Left lobe of liver (tissue), 2 donors: ENCODE measurements at regions not wholly inside any gene's neighbourhood (a gene's known extent, or its start where the extent isn't known, plus 50 kb on each side); places are given as distances from the start of the nearest gene placed in this dataset.

Experiments
- ATAC-seq: fragments of 200-7000 bp; cut with Tn5 transposase; one replicate; pipeline ENCODE4 v1.9.1; 2020; ENCODE audit warnings: mild to moderate bottlenecking, moderate library complexity
- DNase-seq: peaks from one replicate; pipeline ENCODE4 v3.0.0-alpha.2; 2020; ENCODE audit warnings: low spot score
- donor health status: DM: no; HTN: no; CAD: no; lungs with moderate emphysema.
- donor health status: DM: no; HTN: yes; CAD: no.

DNA sequence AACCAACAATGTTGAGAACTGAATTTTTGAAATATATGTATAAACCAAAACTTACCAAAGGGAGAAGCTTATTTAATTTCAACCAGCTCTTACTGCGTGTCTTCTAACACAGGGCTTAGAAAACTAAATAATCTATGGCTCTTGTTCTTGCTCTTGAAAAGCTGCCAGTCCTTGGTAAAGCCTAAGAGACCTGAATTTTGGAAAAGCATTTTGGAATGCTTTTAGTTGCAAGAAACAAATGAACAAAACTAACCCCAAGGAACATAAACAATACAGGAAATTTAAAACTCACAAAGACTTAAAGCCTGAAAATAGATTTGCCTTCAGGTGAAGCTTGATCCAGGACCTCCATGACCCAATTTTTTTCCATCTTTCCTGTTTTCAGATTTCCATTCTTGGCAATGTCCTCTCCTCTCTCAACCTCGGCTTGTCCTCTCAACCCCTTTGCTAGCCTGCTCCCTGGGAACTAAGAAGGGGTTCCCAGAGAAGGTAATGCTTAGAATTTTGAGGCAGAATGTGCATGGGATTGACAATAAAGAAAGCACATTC is 169.8 kb upstream of the NCK2 start:
- ATAC-seq = no peak
- no peak for DNase-seq

DNA sequence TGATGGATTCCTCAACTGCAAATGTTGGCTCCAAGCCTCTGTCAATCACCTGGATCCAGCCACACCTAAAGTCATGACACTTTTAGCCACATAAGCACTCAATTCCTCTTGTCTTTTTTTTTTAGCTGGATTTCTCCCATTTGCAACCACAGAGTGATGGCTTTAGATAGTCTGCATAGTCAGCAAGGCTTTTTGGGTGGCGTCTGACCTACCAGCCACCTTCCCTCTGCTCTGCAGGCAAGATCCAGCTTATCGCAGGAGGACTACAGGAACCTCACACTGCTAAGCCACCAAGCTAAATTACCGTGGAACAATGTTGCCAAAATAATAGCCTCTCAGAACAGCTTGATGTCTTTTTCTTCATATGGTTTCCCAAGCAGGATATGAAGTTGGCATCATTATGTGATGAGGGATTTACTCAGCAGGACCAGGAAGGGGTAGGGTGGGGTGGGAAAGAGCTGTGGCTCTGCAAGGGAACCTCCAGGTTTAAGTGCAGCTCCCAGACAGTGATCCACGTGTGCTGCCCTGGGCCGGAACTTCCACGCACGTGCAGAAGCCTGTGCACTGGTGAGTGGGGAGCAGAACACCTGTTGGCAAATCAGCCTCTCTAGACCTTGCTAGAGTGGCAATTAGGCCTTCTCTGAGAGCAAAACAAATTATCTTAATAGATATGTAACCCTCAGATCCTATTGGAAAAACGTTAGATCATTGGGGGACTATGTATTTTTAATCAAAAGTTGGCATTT is 170.6 kb upstream of the NCK2 start:
- no peak for DNase-seq
- ATAC-seq = no peak

DNA sequence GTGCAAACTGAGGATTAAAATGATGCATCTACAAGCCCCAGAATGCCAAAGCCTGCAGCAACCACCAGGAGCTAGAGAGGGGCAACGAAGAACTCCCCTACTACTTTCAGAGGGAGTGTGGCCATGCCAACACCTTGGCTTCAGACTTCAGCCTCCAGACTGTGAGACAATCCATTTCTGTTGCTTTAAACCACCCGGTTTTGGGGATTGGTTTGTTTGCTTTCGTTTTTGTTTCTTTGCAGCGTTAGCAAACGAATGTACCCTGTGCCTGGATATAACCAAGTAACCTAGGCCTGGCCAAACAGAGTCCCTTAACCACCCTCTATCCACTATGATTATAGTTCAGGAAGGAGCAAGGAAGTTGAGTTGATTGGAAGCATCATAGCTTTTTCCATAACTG is 171.2 kb upstream of the NCK2 start:
- DNase-seq = no peak
- ATAC-seq = no peak

DNA sequence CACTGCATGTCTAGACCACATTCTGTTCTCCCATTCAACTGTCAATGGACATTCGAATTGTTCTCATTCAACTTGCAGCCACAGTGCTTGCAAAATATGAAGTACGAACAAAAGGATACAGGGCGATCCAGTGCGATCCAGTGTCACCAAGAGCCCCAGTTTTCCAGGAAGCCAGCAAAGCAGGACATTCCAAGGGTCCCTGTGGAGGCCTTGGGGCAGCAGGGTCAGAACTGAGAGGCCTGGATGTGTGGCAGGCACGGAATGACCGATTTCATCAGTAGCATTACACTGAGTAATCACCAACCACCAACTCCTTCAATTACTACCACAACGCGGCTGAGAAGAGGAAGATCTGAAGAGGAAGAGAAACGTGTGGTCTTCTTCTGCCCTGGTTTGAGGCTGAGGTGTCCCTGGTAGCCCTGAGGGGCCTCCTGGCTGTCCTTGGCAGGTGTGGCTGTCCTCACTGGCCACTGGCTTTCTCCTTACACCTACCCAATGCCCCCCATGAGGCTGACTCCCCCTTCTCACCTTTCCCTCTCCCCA is 172.7 kb upstream of the FHL2 start:
- ATAC-seq (no peak), DNase-seq (no peak)

DNA sequence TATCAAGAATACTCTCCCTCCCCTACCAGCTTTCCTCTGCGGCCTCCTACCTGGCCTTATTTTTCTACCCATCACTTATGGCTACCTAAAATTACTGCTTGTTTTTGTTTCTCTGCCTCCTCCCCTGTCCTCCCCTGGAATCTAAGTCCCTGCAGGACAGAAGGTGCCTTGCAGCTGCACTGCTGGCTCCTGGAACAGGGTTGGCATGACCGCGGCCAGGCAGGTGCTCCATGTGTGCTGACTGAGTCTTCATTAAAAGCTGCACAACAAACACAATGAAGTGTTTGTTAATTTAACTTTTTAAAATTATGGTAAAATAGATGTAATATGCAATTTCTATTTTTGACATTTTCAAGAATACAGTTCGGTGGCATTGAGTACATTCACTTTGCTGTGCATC is 171.9 kb upstream of the FHL2 start:
- ATAC-seq = no peak

DNA sequence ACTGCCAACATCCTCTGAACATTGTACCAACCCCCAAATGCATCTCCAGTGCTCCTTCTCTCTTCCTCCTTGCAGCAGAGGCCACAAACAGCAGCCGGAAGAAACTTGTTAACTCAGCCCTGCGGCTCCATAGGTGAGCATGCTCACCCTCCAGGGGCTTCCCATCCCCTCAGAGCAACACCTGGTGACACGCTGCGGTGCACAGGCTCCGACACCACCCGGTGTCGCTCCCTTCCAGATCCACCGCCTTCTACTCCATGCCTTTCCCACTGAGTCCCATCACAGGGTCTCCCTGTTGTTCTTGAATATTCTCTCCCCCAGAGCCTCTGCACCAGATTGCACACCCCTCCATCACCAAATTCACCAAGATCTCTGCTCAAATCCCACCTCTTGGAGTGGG is 171.5 kb upstream of the FHL2 start:
- DNase-seq (no peak), ATAC-seq (no peak)

More for the DNA sequence above, 171.9 kb upstream of the FHL2 start:
- DNase-seq = no peak

DNA sequence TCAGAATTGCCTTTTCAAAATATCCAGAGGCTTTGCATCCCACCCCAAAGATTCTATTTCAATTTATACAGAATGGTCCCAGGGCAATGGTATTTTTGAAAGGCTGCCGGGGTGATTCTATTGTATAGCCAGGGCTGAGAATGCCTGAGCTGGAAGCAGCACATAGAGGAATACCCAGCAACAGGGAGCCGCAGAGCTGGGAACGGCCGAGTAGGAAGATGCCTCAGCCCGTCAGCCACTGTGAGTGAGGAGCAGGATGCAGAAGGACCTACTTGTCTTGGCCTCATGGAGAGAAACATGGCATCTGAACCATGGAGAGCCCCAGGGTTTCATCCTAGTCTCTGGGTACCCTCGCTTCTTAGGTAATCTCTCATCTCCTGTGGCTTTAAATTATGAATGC is 170.8 kb upstream of the FHL2 start:
- no peak for ATAC-seq

DNA sequence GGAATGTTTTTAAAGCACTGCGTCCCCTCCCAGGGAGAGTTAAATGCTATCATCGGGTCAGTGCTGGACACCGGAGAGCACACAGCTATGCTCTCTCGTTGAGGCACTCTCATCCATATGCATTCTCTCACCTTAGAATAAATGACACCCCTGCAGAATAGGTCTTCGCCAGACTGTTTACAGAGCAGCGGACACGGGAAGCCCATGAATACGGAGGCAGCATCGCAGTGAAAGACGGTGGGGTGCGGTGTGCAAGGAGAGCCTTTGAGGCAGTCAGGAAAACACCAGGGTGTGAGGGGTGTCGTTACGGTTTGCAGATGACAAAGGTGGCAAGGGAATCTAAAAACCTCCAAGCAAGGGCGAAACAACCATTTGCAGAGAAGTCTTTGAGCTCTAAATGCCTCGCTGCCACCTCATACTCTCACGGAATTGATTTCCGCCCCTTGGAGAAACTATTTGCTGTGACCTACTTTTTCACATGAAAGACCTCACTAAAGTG is 169.2 kb upstream of the FHL2 start:
- DNase-seq = no peak
- no peak for ATAC-seq

More for the DNA sequence above, 170.8 kb upstream of the FHL2 start:
- DNase-seq = no peak

DNA sequence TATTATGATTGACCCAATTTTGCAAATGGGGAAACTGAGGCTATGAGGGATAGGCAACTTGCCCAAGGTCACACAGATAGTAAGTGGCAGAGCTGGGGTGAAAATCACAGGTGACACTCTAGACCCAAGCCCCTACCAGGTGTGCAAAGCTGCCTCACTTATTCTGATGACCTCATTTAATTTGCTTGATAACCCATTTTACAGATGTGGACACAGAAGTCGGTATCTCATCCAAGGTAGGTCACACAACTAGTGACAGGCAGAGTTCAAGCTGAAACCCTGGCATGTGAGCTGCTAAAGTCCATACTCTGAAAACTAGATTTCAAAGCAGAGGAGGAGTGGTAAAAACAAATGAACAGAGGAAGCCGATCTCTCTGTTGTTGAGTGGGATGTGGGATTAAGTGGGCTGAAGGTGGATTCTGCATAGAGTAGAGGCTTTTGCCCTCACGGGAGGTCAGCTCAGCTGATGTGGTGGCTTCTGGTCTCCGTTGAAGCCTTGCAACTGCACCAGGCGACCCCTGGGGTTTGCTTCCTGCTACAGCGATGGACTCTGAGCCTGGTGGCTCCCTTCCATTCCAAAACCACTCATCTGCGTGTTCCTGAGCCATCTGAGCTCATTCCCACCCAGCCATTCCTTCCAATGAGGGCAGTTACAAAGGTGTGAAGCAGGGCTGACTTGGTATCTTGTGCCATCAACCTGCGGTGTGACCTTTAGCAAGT is 164.3 kb upstream of the FHL2 start:
- ATAC-seq = no peak
- no peak for DNase-seq

DNA sequence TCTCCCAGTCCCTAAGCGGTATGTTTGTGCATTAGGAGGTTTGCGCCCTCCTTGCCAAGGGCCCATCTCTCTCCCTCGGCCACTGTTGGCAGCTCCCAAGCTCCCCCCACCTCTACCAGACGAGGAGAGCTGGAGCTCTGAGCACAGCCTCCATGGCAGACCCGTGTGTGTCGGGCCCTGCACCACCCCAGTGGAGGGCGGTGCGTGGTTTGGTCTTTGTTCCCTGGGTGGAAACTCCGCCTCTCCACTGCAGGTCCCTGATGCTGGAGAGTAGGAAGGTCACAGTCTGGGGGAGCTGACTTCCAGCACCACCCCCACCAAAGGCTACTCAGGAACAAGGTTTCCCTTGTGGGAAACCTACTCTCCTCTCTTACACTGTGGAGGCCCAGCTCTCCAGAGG is 162.6 kb upstream of the FHL2 start:
- DNase-seq (no peak), ATAC-seq (no peak)

DNA sequence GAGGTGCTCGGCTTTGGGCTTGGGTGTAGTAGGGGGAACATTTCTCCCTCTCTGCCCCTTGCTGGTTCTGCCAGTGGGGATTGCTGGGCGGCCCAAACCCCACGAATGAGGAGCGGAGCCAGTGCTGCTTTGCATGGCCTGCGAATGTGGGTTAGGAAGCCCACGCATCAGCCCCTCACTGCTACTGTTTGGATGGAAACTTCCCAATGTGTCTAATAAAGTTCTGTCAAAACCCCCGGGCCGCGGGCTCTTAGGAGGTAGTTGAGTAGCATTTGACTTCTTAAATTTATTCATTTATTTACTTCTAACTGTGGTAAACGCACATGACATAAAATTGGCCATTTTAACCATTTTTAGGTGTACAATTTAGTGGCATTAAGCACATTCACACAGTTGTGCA is 161.3 kb upstream of the FHL2 start:
- no peak for DNase-seq

DNA sequence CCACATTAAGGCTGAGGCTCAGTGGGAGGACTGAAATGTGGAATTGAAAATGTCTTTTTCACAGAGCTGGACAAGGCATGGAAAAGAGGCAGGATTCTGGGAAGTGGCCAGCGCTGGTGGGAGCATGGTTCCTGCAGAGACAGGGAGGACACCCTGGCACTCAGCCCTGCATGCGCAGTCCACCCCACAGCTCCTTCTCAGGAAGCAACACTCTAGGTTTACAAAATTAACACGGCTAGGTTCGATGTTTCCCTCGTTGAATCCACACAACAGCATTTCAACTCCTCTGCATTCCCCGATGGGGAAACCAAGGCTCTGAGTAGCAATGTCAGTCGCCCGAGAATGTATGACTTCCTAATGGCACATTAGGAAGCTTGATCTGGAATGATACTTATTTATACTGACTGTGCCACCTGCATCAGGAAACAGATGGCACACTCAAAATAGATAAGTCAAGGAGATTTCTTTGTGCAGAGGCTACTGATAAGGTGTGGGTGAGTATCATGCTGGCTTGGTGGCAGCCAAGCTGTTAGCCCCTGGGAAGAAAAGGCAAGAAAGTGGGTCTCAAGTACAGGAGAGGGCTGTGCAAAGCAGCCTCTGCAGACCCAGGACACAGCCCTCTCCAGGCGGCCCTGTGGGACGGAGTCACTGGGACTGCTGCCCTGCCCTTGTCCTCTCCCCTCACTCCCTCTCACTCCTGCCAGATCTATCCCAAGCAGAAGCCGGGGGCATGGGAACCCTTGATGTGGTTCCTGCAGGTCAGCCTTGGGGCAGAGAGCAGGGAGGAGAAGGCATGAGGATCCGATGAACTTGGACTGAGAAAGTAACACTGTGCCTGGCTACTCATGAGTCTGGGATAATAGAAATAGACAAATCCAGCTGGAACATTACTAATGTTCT is 158.4 kb upstream of the FHL2 start:
- ATAC-seq (no peak), DNase-seq (no peak)

More for the DNA sequence above, 161.3 kb upstream of the FHL2 start:
- no peak for ATAC-seq

DNA sequence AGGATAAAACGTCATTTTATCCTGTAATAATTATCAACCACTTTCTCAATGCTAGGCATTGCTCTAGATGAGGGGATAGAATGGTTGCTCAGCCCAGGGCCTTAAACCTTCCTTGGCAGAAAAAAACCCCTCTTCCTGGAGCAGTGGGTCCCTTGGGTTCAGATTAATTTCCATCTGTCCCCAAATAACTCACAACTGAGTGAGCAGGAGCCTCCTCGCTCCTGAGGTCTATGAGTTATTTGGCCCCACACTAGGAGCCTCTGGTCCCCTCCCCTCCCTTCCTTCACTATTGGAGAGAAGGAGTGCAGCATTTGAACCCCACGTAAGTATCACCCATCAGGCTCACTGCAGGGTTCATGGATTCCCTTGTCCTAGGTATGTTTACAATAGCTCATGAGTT is 157.5 kb upstream of the FHL2 start:
- ATAC-seq (no peak), DNase-seq (no peak)

DNA sequence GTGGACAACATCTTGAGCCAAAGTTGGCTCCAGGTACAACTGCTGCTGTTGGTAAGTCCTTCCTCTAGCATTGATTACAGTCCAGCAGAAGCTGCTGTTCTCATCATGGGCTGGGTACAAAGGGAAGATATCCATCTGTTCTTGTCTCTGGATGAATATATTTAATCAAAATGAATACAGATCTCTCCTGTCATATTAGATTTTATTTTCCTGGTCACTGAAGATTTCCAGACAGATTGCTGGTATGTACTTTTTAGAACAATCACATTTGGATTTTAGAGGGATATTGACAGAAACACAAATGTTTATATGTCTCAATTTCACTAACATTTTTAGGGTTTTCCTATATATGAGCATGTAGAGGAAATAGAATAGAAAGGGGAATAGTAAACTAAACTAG is 155.4 kb upstream of the FHL2 start:
- ATAC-seq (no peak), DNase-seq (no peak)

DNA sequence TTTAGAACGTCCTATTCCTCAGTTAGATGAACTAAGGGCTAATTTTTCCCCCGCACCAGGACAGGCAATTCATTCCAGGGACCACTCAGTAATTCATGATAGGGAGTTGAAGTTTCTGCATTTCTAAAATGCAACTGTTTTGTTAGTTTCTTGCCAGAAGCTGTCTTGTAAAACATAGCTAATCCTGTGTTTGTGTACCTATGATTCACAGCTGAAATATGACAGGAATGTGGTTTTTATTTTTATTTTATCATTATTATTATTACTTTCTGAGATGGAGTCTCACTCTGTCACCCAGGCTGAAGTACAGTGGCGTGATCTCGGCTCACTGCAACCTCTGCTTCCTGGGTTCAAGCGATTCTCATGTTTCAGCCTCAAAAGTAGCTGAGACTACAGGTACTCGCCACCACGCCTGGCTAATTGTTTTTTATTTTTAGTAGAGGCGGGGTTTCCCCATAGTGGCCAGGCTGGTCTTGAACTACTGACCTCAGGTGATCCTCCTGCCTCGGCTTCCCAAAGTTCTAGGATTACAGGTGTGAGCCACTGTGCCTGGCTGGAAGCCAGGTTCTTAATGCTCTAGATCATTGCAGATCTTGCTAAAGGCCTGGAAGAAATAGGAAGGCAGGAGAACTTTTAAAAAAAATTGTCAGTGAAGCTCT is 154.8 kb upstream of the FHL2 start:
- DNase-seq = peak; percentile 18

DNA sequence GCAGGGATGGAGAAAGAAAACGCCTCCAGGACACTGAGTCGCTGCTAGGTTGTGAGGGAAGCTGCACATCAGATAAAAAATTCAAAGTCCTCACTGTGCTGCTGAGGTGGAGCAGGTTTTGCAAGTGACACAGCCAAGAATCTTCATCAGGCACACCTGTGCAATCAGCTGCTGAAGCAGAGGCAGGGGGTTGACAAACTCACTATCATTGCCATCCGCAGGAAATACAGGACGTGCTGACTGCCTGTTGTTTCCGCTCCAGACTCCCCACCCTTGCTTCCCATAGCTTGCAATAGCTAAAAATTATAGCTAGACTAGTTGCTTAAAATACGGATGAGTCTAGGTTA is 147.8 kb upstream of the FHL2 start:
- ATAC-seq (no peak), DNase-seq (peak; percentile 22)

More for the DNA sequence above, 154.8 kb upstream of the FHL2 start:
- ATAC-seq = no peak

DNA sequence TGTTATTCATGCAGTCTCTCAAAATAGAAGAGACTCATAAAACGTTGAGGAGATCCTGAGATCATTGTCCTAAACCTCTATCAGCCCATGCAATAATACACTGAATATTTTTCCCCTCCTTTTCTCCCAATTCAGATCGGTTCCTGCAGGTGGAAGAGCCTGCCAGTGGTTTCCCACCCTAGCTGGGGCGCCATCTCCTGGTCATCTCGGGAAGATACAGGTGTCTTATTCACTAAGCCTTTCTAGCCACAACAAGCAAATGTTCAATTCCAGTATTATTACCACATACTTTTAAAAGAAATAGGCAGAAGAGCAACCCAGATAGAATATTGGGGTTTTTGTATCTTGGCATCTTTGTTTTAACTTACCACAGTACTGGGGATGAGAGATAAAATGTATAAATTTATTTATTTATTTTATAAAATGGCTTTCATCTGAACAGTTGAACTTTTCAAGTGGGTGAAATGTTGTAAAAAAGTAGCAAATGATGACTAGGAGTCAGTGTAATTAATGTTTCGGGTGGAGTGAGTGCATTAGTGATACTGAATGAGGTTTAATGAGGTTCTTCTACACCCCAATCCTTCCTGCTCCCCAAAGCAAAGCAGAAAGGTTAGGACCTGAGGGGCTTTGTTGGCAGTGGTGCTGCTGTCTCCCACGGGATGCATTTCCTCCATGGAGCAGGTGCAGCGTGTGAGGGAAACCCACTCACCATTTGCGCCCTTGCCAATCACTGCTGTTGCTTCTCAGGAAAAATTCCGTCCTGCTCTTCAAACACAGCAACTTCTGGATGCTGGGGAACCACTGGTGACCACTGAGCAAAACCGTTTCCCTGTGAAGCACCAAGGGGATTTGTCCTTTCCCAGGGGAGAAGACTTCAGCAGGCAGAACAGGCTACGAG is 147.1 kb upstream of the FHL2 start:
- DNase-seq = peak; percentile 66

DNA sequence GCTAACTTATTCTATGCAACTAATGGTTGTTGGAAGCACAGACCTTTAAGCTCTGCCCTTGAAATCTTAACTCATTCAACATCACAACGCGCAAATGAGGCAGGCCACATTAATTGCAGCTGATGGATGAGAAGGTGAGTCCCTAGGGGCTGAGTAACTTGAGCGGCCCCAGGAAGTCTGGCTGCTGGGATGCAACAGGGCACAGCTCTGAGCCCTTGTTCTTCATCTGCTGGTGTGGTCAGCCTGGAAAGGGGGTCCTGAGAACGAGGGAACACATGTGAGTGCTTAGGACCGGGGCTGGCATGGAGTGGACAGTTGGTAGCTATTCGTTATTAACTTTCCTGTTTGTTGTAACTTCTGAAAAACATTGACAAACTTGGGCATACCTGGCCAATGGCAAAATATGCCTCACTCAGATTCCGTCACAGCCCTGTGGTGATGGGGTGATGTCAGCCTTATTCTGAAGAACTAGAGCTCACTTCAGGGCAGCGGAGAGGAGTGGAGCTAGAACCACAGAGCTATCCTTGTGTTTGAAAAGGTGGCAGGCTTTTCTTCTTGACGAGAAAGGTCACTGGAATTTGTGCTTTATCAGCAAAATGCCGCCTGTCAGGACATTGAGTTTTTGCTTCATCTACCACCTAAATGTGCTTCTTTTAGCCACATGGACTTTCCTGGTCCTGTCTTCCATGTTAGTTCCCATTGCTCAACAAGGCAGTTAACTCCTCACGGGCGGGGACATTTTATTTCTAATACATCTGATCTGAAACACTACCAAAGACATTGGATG is 145.9 kb upstream of the FHL2 start:
- ATAC-seq (no peak), DNase-seq (peak; percentile 15)

More for the DNA sequence above, 147.1 kb upstream of the FHL2 start:
- peak; percentile 94 for ATAC-seq
